Ishikawa (cell line): ENCODE measurements at regions not wholly inside any gene's neighbourhood (a gene's known extent, or its start where the extent isn't known, plus 50 kb on each side); places are given as distances from the start of the nearest gene placed in this dataset.

Experiments
- FOXM1 ChIP-seq: IDR thresholded peaks from 2 replicates; pipeline ENCODE4 v1.6.1; 2012; ENCODE audit warnings: low read depth, borderline replicate concordance
- MAX ChIP-seq: IDR thresholded peaks from 2 replicates; pipeline ENCODE4 v1.6.1; 2012
- YY1 ChIP-seq: IDR thresholded peaks from 2 replicates; pipeline ENCODE4 v1.6.1; 2012; ENCODE audit warnings: low read depth
- TF ChIP-seq, protein P1 (sequence below): IDR thresholded peaks from 2 replicates; pipeline ENCODE4 v1.6.1; 2012

- TF ChIP-seq FOXM1 (no peak), YY1 (no peak), MAX (no peak)
- TF ChIP-seq, protein P1, sequence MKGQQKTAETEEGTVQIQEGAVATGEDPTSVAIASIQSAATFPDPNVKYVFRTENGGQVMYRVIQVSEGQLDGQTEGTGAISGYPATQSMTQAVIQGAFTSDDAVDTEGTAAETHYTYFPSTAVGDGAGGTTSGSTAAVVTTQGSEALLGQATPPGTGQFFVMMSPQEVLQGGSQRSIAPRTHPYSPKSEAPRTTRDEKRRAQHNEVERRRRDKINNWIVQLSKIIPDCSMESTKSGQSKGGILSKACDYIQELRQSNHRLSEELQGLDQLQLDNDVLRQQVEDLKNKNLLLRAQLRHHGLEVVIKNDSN = no peak
These were observed 127.8 kb downstream of the SLC38A4 start for GRCh38 chr12:46698003-46698402.
